SK-N-SH treated with all-trans-retinoic acid at 6 μM for 48 hours (cell line): ENCODE measurements at regions not wholly inside any gene's neighbourhood (a gene's known extent, or its start where the extent isn't known, plus 50 kb on each side); places are given as distances from the start of the nearest gene placed in this dataset.
"Not testable (repeated sequence)": the region's sequence is repeated elsewhere in the genome, so short reads cannot be mapped to it uniquely, and the experiment has no call there.

Source experiments
- RARB ChIP-seq: fragments of 250-450 bp; sonication (Bioruptor Pico); IDR thresholded peaks from 2 replicates; pipeline ENCODE4 v1.8.0; 2021; ENCODE audit warnings: mild to moderate bottlenecking, moderate library complexity
- ZFP3 ChIP-seq: fragments of 250-450 bp; sonication (Bioruptor Pico); IDR thresholded peaks from 2 replicates; pipeline ENCODE4 v1.5.0; 2020; ENCODE audit warnings: mild to moderate bottlenecking, moderate library complexity
- ZNF8 ChIP-seq: fragments of 450-650 bp; formaldehyde crosslinking; IDR thresholded peaks from 2 replicates; pipeline ENCODE4 v1.5.0; 2020; ENCODE audit warnings: mild to moderate bottlenecking, moderate library complexity
- TF ChIP-seq, protein P1 (sequence below): fragments of 250-450 bp; sonication (Bioruptor Pico); IDR thresholded peaks from 2 replicates; pipeline ENCODE4 v1.8.0; 2021; ENCODE audit warnings: low read depth, mild to moderate bottlenecking, moderate library complexity, borderline replicate concordance
- TF ChIP-seq, protein P2 (sequence below): fragments of 250-450 bp; sonication (Bioruptor Pico); IDR thresholded peaks from 2 replicates; pipeline ENCODE4 v1.5.1; 2020; ENCODE audit warnings: low read depth, mild to moderate bottlenecking, moderate library complexity

DNA sequence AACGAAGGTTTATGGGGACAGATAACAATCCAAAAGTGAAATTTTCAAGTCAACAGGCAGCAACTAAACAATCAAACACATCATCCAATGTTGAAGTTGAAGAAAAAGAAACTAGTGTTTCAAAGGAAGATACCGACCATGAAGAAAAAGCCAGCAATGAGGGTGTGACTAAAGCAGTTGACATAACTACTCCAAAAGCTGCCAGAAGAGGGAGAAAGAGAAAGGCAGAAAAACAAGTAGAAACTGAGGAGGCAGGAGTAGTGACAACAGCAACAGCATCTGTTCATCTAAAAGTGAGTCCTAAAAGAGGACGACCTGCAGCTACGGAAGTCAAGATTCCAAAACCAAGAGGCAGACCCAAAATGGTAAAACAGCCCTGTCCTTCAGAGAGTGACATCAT lies 145.1 kb upstream of the FREM1 start:
- not testable (repeated sequence) for TF ChIP-seq RARB, ZFP3, ZNF8 (CRISPR knock-in tag)
- TF ChIP-seq, protein P1, sequence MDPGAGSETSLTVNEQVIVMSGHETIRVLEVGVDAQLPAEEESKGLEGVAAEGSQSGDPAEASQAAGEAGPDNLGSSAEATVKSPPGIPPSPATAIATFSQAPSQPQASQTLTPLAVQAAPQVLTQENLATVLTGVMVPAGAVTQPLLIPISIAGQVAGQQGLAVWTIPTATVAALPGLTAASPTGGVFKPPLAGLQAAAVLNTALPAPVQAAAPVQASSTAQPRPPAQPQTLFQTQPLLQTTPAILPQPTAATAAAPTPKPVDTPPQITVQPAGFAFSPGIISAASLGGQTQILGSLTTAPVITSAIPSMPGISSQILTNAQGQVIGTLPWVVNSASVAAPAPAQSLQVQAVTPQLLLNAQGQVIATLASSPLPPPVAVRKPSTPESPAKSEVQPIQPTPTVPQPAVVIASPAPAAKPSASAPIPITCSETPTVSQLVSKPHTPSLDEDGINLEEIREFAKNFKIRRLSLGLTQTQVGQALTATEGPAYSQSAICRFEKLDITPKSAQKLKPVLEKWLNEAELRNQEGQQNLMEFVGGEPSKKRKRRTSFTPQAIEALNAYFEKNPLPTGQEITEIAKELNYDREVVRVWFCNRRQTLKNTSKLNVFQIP, result not testable (repeated sequence)
- TF ChIP-seq, protein P2, sequence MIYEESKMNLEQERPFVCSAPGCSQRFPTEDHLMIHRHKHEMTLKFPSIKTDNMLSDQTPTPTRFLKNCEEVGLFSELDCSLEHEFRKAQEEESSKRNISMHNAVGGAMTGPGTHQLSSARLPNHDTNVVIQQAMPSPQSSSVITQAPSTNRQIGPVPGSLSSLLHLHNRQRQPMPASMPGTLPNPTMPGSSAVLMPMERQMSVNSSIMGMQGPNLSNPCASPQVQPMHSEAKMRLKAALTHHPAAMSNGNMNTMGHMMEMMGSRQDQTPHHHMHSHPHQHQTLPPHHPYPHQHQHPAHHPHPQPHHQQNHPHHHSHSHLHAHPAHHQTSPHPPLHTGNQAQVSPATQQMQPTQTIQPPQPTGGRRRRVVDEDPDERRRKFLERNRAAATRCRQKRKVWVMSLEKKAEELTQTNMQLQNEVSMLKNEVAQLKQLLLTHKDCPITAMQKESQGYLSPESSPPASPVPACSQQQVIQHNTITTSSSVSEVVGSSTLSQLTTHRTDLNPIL, result not testable (repeated sequence)
